ENCODE measurements at regions not wholly inside any gene's neighbourhood (a gene's known extent, or its start where the extent isn't known, plus 50 kb on each side); places are given as distances from the start of the nearest gene placed in this dataset.

GRCh38 chr1:96074422-96074821 is 647.2 kb upstream of the PTBP2 start (continued):
- no peak for TF ChIP-seq THRA (CRISPR knock-in tag; IDR thresholded peaks at IDR 0.05; ENCODE audit: borderline replicate concordance)
- TF ChIP-seq ZNF33B (CRISPR knock-in tag; IDR thresholded peaks at IDR 0.05) = no peak
- no peak for TF ChIP-seq REST (IDR thresholded peaks at IDR 0.05; ENCODE audit: borderline replicate concordance in 1 of 2, low read depth in 1 of 2, low read length in 2 of 2)
- TF ChIP-seq MIER3 (CRISPR knock-in tag; IDR thresholded peaks at IDR 0.05; ENCODE audit: borderline replicate concordance) = no peak
- no peak for TF ChIP-seq JARID2 (CRISPR knock-in tag; IDR thresholded peaks at IDR 0.05; ENCODE audit: insufficient replicate concordance)
- no peak for TF ChIP-seq ZBTB25 (CRISPR knock-in tag; IDR thresholded peaks at IDR 0.05)
- no peak for TF ChIP-seq ZBTB21 (CRISPR knock-in tag; IDR thresholded peaks at IDR 0.05)
- TF ChIP-seq ZKSCAN5 (CRISPR knock-in tag; IDR thresholded peaks at IDR 0.05) = no peak
